NCI-H128 (cell line): ENCODE measurements at regions not wholly inside any gene's neighbourhood (a gene's known extent, or its start where the extent isn't known, plus 50 kb on each side); places are given as distances from the start of the nearest gene placed in this dataset.
"Not testable (repeated sequence)": the region's sequence is repeated elsewhere in the genome, so short reads cannot be mapped to it uniquely, and the experiment has no call there.

Experiments
- DNase-seq: peaks from one replicate; lab custom pipeline; 2025; ENCODE audit not compliant: unreplicated experiment; lab: John Stamatoyannopoulos, UW

DNA sequence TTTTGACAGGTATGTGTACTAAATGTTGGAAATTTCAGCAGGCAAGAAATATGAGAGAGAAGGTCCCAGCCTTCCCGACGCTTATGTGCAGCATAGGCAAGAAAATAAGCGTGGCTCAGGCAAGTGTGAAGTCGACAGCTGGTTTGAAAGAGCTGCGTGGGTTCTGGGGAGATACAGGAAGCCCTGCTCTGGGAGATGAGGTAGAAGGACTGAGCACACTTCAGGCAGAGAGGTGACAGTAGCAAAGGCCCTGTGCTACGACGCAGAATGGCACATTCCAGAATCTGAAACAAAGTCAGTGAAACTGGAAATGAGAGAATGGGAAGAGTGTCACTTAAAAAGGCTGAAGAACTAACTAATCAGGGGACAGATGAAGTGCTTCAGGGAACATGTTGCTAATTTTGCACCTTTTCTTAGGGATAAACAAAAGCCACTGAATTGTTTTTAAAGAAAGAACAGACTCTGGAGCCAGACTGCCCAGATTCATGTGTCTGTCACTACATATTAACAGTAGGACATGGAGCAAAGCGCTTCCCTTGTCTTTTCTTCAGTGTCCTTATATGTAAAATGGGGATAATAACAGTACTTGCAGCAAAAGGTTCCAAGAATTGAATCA is 160.1 kb downstream of the SPRY2 start:
- no peak for DNase-seq

- DNase-seq, result no peak
Measured at GRCh38 chr13:80177327-80177726, 163.6 kb downstream of the SPRY2 start.

- DNase-seq, result no peak
Measured at GRCh38 chr13:80173224-80173623, 167.7 kb downstream of the SPRY2 start.

- no peak for DNase-seq
Measured at GRCh38 chr13:80171096-80171495, 169.8 kb downstream of the SPRY2 start.

DNA sequence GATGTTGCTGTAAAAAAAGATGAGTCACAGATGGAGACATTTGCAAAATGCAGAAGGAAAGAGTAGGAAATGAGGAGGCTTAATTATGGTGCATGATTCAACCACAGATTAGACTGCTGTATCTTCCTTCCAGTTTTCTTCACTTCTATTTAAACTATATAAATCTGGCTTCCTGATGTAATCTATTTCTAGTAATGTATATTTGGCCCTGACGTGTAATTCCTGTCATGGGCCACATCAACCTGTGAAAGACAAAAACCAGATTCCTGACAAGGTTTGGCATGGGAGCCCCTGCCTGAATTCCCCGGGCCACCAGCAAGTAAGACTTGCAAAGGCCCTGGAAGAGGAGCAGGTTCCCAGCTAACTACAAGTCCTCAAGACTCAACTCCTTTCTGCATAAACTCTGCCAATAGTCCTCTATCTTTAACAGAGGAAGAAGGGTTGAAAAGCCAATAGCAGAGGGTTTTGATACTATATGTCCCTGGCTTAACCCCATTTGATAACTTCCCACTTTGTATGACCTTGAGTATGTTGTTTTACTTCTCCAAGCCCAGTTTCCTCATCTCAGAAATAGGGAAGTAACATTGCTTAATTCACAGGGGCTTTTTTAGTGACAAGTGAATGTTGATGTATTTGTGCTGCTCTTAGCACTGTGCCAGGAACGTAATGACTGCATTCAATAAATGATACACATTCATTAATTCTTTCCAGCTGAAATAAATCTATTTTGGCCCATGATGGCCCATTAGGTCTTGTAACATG is 172.7 kb downstream of the SPRY2 start:
- DNase-seq, result no peak

DNA sequence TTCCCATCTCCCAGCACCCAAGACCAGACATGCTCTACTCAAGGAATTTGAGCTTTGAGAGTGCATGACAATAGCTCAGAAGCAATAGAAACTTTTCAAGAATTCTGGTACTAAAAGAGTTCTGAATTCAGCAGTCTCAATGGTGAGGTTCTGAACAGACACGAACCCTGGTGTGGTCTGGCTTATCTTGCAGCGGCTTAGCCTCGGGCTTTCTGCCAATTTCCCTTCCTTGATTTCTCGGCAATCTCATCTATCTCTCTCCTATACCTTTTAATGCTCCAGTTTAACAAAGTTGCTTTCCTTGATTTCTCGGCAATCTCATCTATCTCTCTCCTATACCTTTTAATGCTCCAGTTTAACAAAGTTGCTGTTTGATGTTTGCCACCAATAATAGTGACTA is 174.6 kb downstream of the SPRY2 start:
- no peak for DNase-seq

DNA sequence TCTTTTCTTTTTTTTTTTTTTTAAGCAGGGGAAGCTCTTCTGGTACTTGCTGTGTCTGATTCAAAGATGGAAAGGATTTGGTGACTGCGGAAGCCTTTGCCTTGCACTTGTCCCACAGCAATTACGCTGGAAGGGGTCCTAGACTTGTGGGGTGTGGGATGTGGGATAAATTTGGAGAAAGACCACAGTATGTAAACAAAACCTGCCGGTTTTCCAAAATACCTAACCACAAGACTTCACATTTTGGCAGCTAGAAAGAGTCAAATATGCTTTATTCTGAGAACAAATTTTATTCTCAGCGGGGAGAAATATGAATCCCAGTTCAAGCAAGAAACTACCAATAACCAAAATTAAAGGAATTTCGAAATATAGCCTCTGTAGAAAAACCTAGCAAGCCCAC is 176.5 kb downstream of the SPRY2 start:
- no peak for DNase-seq

- no peak for DNase-seq
Measured at GRCh38 chr13:80161896-80162295, 179.0 kb downstream of the SPRY2 start.

- DNase-seq, result no peak
Measured at GRCh38 chr13:80161219-80161618, 179.7 kb downstream of the SPRY2 start.

GRCh38 chr13:80160110-80160509 is 180.8 kb downstream of the SPRY2 start:
- no peak for DNase-seq

- no peak for DNase-seq
Measured at GRCh38 chr13:80157261-80157932, 183.5 kb downstream of the SPRY2 start.

DNA sequence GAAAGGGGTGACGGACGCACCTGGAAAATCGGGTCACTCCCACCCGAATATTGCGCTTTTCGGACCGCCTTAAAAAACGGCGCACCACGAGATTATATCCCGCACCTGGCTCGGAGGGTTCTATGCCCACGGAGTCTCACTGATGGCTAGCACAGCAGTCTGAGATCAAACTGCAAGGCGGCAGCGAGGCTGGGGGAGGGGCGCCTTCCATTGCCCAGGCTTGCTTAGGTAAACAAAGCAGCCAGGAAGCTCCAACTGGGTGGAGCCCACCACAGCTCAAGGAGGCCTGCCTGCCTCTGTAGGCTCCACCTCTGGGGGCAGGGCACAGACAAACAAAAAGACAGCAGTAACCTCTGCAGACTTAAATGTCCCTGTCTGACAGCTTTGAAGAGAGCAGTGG is 188.8 kb downstream of the SPRY2 start:
- not testable (repeated sequence) for DNase-seq

DNA sequence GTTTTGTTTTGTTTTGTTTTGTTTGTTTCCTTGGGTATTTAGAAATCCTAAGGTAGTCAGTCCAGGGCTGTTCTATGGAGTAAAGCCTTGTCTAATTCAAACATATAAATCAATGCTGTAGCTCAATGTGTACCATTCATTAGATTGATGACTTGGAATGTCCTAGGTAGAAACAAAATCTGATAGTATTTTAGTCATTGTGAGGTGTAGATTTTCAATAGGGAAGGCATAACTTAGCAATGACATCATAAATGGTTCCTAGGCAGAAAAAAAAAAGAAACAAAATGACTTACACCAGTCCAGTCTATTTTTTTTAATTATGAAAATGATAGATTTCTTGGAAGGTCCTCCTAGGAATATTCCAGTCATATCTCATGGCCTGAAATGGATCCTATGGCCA is 189.9 kb downstream of the SPRY2 start:
- DNase-seq, result no peak

- DNase-seq, result no peak
Measured at GRCh38 chr13:80149736-80150135, 191.2 kb downstream of the SPRY2 start.

GRCh38 chr13:80145171-80145690 is 195.7 kb downstream of the SPRY2 start:
- DNase-seq, result no peak

- no peak for DNase-seq
Measured at GRCh38 chr13:80144493-80144892, 196.4 kb downstream of the SPRY2 start.

DNA sequence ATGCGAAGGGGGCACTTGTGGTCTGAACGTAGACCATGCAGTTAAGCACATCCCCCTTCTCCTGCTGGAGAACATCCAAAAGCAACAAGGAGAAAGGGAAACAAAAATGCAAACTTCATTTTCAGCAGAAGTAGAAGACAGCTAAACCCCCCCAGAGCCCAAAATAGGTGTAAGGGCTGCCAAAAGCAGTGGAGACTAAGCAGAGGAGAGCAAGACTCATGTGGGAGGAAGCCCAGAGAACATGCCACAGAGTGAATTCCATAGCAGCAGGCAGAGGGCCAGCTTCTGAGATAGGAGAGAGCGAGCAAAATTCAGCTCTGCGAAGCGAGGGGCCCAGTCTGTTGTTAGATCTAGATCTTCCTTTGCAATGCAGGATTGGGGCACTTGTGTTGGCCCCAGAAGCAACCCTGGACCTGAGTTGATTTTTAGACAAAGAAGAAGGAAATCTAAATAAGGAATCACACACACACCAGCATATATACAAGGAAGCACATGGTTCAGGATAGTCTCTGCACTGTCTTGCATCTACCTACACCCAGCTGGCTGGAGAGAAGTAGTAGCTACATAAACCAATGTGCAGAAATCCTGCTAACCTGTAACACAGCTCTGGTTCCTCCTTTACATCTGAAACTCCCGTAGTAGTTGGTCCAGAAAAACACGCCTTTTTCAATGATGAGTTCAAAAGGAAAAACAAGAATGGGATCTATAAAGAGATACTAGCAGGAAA is 199.6 kb downstream of the SPRY2 start:
- no peak for DNase-seq

- no peak for DNase-seq
Measured at GRCh38 chr13:80140685-80141084, 200.2 kb downstream of the SPRY2 start.

- DNase-seq, result no peak
Measured at GRCh38 chr13:80139196-80139595, 201.7 kb downstream of the SPRY2 start.

- no peak for DNase-seq
Measured at GRCh38 chr13:80137994-80138393, 202.9 kb downstream of the SPRY2 start.

DNA sequence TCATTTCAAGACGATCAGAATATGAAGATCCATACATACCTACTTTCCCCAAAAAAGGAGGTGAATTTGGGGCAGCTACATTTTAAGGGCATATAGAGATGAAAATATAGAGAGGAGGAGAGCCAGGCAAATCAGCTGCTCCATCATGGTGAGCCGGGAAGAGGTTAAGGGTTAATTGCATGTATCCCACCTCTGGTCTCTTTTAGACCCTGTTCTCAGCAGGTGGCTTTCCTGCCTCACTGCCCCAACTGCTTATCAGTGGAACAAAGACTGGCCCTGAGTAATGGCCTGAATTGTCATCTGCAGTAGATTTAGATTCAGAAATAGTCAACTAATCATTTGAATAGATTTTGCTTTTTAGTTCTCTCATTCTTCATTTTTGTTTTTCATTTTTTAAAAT is 206.6 kb downstream of the SPRY2 start:
- no peak for DNase-seq
